GM10248 (cell line): ENCODE measurements at regions not wholly inside any gene's neighbourhood (a gene's known extent, or its start where the extent isn't known, plus 50 kb on each side); places are given as distances from the start of the nearest gene placed in this dataset.

Experiments
- CTCF ChIA-PET: fragments of 300-600 bp; sonication (Branson Sonifier 250); formaldehyde crosslinking; extraction: SDS; loops from one replicate; lab custom pipeline; 2021; ENCODE audit warnings: antibody characterized with exemption; lab: Yijun Ruan, JAX
- POLR2A ChIA-PET: fragments of 350-650 bp; sonication (Branson Sonifier 250); formaldehyde crosslinking; extraction: SDS; loops from one replicate; lab custom pipeline; 2020; ENCODE audit warnings: antibody characterized with exemption; lab: Yijun Ruan, JAX
- DNase-seq: peaks from one replicate; pipeline ENCODE4 v3.0.0; 2012; ENCODE audit errors: extremely low spot score
- CTCF ChIP-seq: IDR thresholded peaks from 2 replicates; pipeline ENCODE4 v1.5.1; 2012; ENCODE audit warnings: mild to moderate bottlenecking, low read depth; ENCODE audit errors: extremely low read depth, missing control alignments, control extremely low read depth

DNA sequence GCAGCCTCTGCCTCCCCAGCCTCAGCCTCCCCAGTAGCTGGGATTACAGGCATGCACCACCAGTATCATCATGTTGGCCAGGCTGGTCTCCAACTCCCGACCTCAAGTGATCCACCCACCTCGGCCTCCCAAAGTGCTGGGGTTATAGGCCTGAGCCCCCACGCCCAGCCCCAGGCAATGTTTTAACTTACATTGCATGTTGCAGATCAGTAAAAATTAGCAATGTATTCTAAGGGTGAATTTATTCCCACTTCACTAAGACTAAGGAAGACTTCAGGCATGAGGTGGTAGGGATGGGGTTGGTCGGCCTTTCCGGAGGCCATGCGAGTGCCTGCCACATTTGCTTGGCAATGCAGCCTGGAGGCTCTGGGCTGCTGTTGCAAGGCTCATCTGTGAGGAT, 66.8 kb upstream of the JDP2 start:
- POLR2A ChIA-PET: no interaction called here
- DNase-seq: no peak
- CTCF ChIA-PET: no interaction called here
- no peak for TF ChIP-seq CTCF

DNA sequence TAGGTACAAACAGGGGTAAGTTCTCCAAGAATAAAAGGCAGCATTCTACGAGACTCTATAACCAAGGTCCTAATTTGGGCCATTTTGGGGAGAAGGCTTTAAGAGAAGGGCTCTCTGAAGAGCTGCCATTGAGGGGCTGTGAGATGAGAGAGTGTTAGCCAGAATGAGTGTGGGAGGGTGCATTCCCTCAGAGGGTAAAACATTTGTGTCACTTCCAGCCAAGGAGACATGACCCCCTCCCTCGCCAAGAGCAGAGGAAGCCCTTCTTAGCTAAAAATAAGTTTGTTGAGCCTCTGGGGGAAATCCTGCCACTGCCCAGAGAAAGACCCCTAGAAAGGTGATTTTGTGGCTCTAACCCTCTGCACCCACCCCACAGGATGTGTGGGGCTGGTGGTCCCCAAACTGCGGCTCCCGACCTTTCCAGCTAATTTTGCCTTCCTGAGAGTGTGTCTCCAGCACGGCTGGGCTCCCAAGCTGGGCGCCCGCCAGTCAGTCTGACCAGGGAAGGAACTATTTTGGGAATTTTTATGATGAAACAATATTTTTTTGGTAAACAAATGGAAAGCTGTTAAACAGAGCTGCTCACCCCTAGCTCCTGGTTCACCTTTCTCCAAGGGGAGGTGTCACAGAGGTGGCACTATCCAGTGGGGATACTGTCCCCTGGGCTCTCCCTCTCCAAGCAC, 65.9 kb upstream of the JDP2 start:
- TF ChIP-seq CTCF: no peak
- no peak for DNase-seq
- POLR2A ChIA-PET: no interaction called here
- CTCF ChIA-PET: interaction anchor here (1.1 to 1.4 kb wide), 2 partner anchors 12 to 19 kb away, joined by 4 read pairs; no protein-coding TSS in a partner anchor

- ChIA-PET CTCF (interaction anchor here (1.0 to 3.0 kb wide), 4 partner anchors 9 to 126 kb away, joined by 3 to 10 read pairs (median 6); no protein-coding TSS in a partner anchor), POLR2A (no interaction called here)
- DNase-seq: no peak
- TF ChIP-seq CTCF: no peak
Observed at GRCh38 chr14:75363130-75363529, 64.7 kb upstream of the JDP2 start.

DNA sequence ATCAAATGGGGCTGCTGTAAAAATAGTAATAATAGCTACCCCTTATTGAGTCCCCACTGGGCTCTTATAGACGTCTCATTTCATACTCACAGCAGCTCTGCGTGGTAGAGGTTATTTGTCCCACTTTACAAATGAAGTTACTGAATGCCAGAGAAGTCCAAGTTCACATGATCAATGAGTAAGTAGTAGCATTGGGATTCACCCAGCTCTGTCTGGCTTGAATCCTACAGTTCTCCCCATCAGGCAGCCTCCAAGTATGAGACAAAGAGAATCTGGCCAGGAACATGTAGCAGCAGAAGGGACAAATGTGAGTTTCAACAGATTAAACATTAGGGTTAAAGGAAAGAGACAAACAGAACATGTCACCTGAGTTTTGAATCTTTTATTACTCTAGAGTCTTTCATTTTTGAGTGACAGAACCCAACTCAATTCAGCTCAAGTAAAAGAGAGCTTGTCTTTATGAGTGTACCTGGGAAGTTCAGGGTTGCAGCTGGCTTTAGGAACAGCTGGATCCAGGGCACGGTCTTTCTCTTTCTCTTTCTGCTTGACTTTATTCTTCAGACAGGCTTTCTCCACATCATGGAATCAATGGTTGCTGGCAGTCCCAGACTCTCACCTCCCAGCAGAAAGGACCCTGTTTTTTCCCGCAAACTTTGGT, 64.1 kb upstream of the JDP2 start:
- DNase-seq: no peak
- TF ChIP-seq CTCF: no peak
- POLR2A ChIA-PET: no interaction called here
- CTCF ChIA-PET: interaction anchor here (1.0 to 3.0 kb wide), 4 partner anchors 9 to 125 kb away, joined by 3 to 10 read pairs (median 6); no protein-coding TSS in a partner anchor

GRCh38 chr14:75365116-75365515, 62.7 kb upstream of the JDP2 start:
- POLR2A ChIA-PET: no interaction called here
- TF ChIP-seq CTCF: no peak
- CTCF ChIA-PET: interaction anchor here (1.1 to 3.0 kb wide), 3 partner anchors 9 to 123 kb away, joined by 4 to 10 read pairs (median 4); no protein-coding TSS in a partner anchor
- no peak for DNase-seq

GRCh38 chr14:75366963-75367362, 60.9 kb upstream of the JDP2 start:
- ChIA-PET POLR2A (no interaction called here), CTCF (interaction anchor here (1.0 kb wide), 1 partner anchor 10 kb away, joined by 3 read pairs; no protein-coding TSS in a partner anchor)
- TF ChIP-seq CTCF: no peak
- DNase-seq: no peak
